ENCODE measurements at regions not wholly inside any gene's neighbourhood (a gene's known extent, or its start where the extent isn't known, plus 50 kb on each side); places are given as distances from the start of the nearest gene placed in this dataset.
"Not testable (repeated sequence)": the region's sequence is repeated elsewhere in the genome, so short reads cannot be mapped to it uniquely, and the experiment has no call there.

- not testable (repeated sequence) for TF ChIP-seq POLR2A (IDR thresholded peaks at IDR 0.05)
- TF ChIP-seq, protein P1, sequence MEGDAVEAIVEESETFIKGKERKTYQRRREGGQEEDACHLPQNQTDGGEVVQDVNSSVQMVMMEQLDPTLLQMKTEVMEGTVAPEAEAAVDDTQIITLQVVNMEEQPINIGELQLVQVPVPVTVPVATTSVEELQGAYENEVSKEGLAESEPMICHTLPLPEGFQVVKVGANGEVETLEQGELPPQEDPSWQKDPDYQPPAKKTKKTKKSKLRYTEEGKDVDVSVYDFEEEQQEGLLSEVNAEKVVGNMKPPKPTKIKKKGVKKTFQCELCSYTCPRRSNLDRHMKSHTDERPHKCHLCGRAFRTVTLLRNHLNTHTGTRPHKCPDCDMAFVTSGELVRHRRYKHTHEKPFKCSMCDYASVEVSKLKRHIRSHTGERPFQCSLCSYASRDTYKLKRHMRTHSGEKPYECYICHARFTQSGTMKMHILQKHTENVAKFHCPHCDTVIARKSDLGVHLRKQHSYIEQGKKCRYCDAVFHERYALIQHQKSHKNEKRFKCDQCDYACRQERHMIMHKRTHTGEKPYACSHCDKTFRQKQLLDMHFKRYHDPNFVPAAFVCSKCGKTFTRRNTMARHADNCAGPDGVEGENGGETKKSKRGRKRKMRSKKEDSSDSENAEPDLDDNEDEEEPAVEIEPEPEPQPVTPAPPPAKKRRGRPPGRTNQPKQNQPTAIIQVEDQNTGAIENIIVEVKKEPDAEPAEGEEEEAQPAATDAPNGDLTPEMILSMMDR (IDR thresholded peaks at IDR 0.05): not testable (repeated sequence)
Measured at GRCh38 chr1:121530026-121530425, 345.3 kb downstream of the SRGAP2C start.
